HG02938 (cell line): ENCODE measurements at regions not wholly inside any gene's neighbourhood (a gene's known extent, or its start where the extent isn't known, plus 50 kb on each side); places are given as distances from the start of the nearest gene placed in this dataset.

Experiments used
- ATAC-seq: cut with Tn5 transposase; IDR thresholded peaks from one replicate; pipeline ENCODE4 v1.9.1; 2021; ENCODE audit warnings: mild to moderate bottlenecking, moderate library complexity; ENCODE audit not compliant: unreplicated experiment

- ATAC-seq = no peak
These were observed 60.1 kb upstream of the MAP3K7 start for GRCh38 chr6:90646940-90647339.

- no peak for ATAC-seq
These were observed 58.8 kb upstream of the MAP3K7 start for GRCh38 chr6:90645634-90646033.

- ATAC-seq = no peak
These were observed 57.6 kb upstream of the MAP3K7 start for GRCh38 chr6:90644492-90644891.

GRCh38 chr6:90643381-90643780, 56.5 kb upstream of the MAP3K7 start:
- no peak for ATAC-seq

DNA sequence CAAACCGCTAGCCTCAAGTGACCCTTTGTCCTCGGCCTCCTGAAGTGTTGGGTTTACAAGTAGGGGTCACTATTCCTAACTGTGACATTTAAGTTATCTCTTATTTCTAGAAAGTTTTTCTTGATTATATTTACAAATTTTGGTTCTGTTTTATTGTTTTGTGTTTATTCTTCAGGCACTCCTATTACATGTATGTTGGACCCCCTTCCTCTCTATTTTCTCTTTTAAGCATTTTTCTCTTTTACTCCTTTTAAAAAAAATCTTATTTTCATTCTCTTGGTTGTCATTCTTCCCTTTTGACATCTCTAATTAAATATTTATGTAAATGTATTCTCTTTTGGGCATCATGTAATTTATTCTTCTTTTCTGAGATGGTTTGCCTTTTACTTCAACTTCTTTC, 50.4 kb upstream of the MAP3K7 start:
- no peak for ATAC-seq
